Spleen (tissue), 11 donors: ENCODE measurements at regions not wholly inside any gene's neighbourhood (a gene's known extent, or its start where the extent isn't known, plus 50 kb on each side); places are given as distances from the start of the nearest gene placed in this dataset.

Source experiments
- DNase-seq: peaks from one replicate; pipeline ENCODE4 v3.0.0-alpha.2; 2020
- H3K27ac ChIP-seq, 8 donors: fragments of 200-600 bp; sonication (generic) in 7 of 8; 1 replicate in 4 of 8; 2 replicates in 4 of 8; pipeline versions ENCODE4 v1.5.0 to v1.8.0; 2016 to 2021; ENCODE audit warnings: inconsistent platforms in 4 of 8, mild to moderate bottlenecking in 4 of 8, moderate library complexity in 1 of 8
- H3K27me3 ChIP-seq, 7 donors: fragments of 200-600 bp; sonication (generic) in 6 of 7; replicated peaks in 1 of 7; 1 replicate in 4 of 7; 2 replicates in 3 of 7; pipeline versions ENCODE4 v1.5.0 to v1.8.0; 2016 to 2021; ENCODE audit warnings: inconsistent platforms in 3 of 7, mild to moderate bottlenecking in 1 of 7
- H3K36me3 ChIP-seq, 6 donors: fragments of 200-600 bp; sonication (generic) in 5 of 6; 1 replicate in 4 of 6; 2 replicates in 2 of 6; pipeline versions ENCODE4 v1.5.0 to v1.8.0; 2016 to 2021; ENCODE audit warnings: inconsistent platforms in 2 of 6
- H3K4me1 ChIP-seq, 6 donors: fragments of 200-600 bp; sonication (generic) in 5 of 6; 1 replicate in 3 of 6; 2 replicates in 3 of 6; pipeline versions ENCODE4 v1.5.0 to v1.8.0; 2016 to 2021; ENCODE audit warnings: inconsistent platforms in 3 of 6
- H3K4me3 ChIP-seq, 8 donors: fragments of 200-600 bp; sonication (generic) in 7 of 8; 1 replicate in 4 of 8; 2 replicates in 4 of 8; pipeline versions ENCODE4 v1.5.0 to v1.8.0; 2016 to 2021; ENCODE audit warnings: inconsistent platforms in 4 of 8, mild to moderate bottlenecking in 4 of 8, moderate library complexity in 2 of 8
- H3K9me3 ChIP-seq, 8 donors: fragments of 200-600 bp; sonication (generic) in 7 of 8; 1 replicate in 4 of 8; 2 replicates in 4 of 8; pipeline versions ENCODE4 v1.5.0 to v1.8.0; 2016 to 2021; ENCODE audit warnings: inconsistent platforms in 4 of 8
- POLR2A ChIP-seq, 3 donors: fragments of 450-650 bp; IDR thresholded peaks; one replicate each; pipeline ENCODE4 v1.5.1; 2017; ENCODE audit warnings: antibody characterized with exemption in 3 of 3, mild to moderate bottlenecking in 1 of 3
- POLR2AphosphoS5 ChIP-seq, 3 donors: sonication (generic); formaldehyde crosslinking; IDR thresholded peaks; one replicate each; pipeline ENCODE4 v1.5.1; 2017; ENCODE audit warnings: antibody characterized with exemption in 3 of 3
- WGBS, 5 donors: extraction: QIAGEN DNeasy Blood & Tissue Kit in 3 of 5; methylation state at CpG; one replicate each; pipeline versions ENCODE4 v1.1.5 to v1.1.7; 2013 to 2018; 5-methylcytosine and 5-hydroxymethylcytosine counted together
- intact Hi-C: fragments of 100-400 bp; cut with DNase I; formaldehyde crosslinking; loops from one replicate; pipeline ENCODE4 v1.15.0; 2023; ENCODE audit warnings: low total_unique reads
- TF ChIP-seq, protein P1 (sequence below), 11 experiments: fragments of 200-600 bp in 7 of 11; fragments of 450-650 bp in 4 of 11; sonication (generic) in 4 of 11; IDR thresholded peaks in 8 of 11; conservative IDR thresholded peaks in 3 of 11; 1 replicate in 7 of 11; 2 replicates in 4 of 11; pipeline versions ENCODE4 v1.4.0 to v1.8.0; 2016 to 2021; ENCODE audit warnings: antibody characterized with exemption in 11 of 11, inconsistent platforms in 4 of 11, mild to moderate bottlenecking in 1 of 11
- donor health status: healthy with polysubstance abuse.
- donor health status: DM: no; HTN: no; CAD: no; lungs with moderate emphysema.
- donor health status: DM: no; HTN: no; CAD: no.
- donor health status: Bipolar disorder and iron deficiency.
- donor health status: healthy.
- donor health status: DM: no; HTN: no; CAD: no.
- donor health status: DM: yes; HTN: yes; CAD: no.

DNA sequence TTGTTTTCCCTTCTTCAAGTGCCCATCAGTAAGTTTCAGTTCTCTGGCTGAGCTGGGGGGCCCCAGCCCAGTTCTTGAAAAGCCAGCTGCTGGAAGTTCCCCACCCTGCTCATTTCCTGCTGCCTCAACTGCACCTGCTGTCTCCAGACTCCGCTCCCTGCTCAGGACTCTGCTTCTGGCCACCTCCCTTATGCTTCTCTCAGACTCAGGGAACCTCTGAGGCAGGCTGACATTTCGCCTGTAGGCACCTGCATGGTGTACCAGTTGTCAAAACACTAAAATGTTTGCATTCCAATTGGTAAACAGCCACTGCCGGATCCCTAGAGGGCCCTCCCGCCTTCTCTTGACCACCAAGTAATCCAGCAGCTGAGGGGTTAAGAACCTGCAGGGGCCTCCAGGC lies 136.5 kb upstream of the VRK1 start:
- TF ChIP-seq, protein P1, sequence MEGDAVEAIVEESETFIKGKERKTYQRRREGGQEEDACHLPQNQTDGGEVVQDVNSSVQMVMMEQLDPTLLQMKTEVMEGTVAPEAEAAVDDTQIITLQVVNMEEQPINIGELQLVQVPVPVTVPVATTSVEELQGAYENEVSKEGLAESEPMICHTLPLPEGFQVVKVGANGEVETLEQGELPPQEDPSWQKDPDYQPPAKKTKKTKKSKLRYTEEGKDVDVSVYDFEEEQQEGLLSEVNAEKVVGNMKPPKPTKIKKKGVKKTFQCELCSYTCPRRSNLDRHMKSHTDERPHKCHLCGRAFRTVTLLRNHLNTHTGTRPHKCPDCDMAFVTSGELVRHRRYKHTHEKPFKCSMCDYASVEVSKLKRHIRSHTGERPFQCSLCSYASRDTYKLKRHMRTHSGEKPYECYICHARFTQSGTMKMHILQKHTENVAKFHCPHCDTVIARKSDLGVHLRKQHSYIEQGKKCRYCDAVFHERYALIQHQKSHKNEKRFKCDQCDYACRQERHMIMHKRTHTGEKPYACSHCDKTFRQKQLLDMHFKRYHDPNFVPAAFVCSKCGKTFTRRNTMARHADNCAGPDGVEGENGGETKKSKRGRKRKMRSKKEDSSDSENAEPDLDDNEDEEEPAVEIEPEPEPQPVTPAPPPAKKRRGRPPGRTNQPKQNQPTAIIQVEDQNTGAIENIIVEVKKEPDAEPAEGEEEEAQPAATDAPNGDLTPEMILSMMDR (IDR thresholded peaks at IDR 0.05 in 8 of 11, conservative IDR thresholded peaks at IDR 0.05 in 3 of 11), result no peak
- TF ChIP-seq POLR2A (IDR thresholded peaks at IDR 0.05) (no peak), POLR2AphosphoS5 (IDR thresholded peaks at IDR 0.05) (no peak)
- intact Hi-C loops, result no loop called here
- H3K4me1 ChIP-seq, result no peaks in the 10 kb centered on the region
- H3K27me3 ChIP-seq, result peaks cover 0 to 18% (median 0%) of the 10 kb centered on the region in 7 donors
- WGBS, 5 donors, result 62 to 84% (median 75%) methylated on average over 4 of the region's 4 CpGs
- DNase-seq, result no peak
- H3K4me3 ChIP-seq, result no peak overlapping the region
- H3K36me3 ChIP-seq, result no peaks in the 10 kb centered on the region
- peaks cover 2 to 27% (median 22%) of the 10 kb centered on the region in 8 donors for H3K9me3 ChIP-seq
- no peak overlapping the region for H3K27ac ChIP-seq

- Histone ChIP-seq H3K9me3 (peaks cover 2 to 20% (median 14%) of the 10 kb centered on the region in 8 donors), H3K36me3 (no peaks in the 10 kb centered on the region), H3K27me3 (peaks cover 0 to 18% (median 0%) of the 10 kb centered on the region in 7 donors), H3K4me3 (no peak overlapping the region), H3K4me1 (no peaks in the 10 kb centered on the region), H3K27ac (no peak overlapping the region)
- TF ChIP-seq POLR2A (IDR thresholded peaks at IDR 0.05) (no peak), POLR2AphosphoS5 (IDR thresholded peaks at IDR 0.05) (no peak)
- TF ChIP-seq, protein P1 (IDR thresholded peaks at IDR 0.05 in 8 of 11, conservative IDR thresholded peaks at IDR 0.05 in 3 of 11), result no peak
- intact Hi-C loops, result no loop called here
- DNase-seq, result no peak
These were observed 135.8 kb upstream of the VRK1 start for GRCh38 chr14:96661244-96661969.

DNA sequence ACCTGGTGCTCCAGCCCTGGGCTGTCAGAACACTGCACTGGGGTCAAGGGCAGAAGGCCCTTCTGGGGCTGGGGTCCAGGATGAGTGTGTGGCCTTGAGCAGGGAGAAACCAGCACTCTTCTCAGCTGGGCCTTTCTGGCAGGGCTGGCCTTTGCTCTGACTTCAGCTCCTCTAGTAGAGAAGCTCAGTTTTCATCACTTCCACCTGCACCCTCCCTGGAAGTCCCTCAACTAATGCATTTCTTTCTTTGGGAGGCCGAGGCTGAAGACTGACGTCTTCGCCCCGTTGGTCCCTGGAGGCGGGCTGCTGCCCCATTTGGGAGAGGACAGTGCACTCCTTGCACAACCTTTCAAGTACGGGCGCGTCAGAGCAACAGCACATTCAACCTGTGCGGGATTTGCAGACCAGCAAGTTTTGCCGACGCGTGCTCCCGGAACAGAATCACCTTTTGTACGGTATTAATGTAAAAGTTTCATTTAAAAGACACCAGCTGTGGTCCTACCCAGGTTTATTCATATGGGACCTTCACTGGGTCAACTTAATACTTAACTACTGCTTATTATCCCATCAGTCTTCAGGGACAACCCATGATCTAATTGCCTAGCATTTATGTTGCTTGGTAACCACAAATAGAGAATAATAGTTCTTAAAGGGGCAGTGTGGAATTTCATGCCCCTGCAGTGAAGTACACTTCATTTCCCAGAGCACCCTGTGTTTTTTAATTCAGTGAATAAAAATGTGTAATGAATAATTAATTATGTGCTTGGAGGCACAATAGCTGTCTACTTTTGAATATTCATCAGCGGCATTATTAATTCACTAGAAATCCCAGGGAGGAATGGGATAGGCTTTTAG lies 134.8 kb upstream of the VRK1 start:
- intact Hi-C loops, result no loop called here
- peaks cover 0 to 10% (median 5%) of the 10 kb centered on the region in 8 donors for H3K9me3 ChIP-seq
- no peak overlapping the region for H3K27ac ChIP-seq
- no peaks in the 10 kb centered on the region for H3K36me3 ChIP-seq
- H3K4me1 ChIP-seq, result no peaks in the 10 kb centered on the region
- no peak for TF ChIP-seq POLR2AphosphoS5 (IDR thresholded peaks at IDR 0.05)
- no peak for TF ChIP-seq POLR2A (IDR thresholded peaks at IDR 0.05)
- TF ChIP-seq, protein P1 (IDR thresholded peaks at IDR 0.05 in 8 of 11, conservative IDR thresholded peaks at IDR 0.05 in 3 of 11), result no peak
- 80 to 86% (median 85%) methylated on average over 14 to 15 of the region's 15 CpGs for WGBS, 5 donors
- H3K4me3 ChIP-seq, result no peak overlapping the region
- H3K27me3 ChIP-seq, result peaks cover 0 to 21% (median 0%) of the 10 kb centered on the region in 7 donors
- no peak for DNase-seq

DNA sequence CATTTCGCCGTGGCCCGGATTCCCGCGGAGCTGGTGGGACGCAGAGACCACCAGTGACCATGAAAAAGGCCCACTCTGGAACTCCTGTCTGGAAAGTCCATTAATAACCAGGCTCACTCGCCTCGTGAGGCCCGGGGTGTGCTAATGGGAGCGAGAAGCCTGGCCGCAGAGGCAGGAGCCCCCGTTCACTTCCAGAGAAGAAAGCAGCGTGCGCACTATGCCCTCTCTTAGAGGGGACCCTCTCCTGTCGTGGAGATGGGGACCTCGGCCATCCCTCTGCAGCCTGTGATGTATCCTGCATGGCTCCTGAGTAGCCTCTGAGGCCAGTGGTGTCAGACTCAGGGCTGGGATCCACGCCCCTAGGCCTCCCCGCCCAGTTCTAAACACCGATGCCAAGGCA lies 134.1 kb upstream of the VRK1 start:
- 81 to 88% (median 84%) methylated on average over 19 of the region's 19 CpGs for WGBS, 5 donors
- H3K4me1 ChIP-seq, result no peaks in the 10 kb centered on the region
- no peaks in the 10 kb centered on the region for H3K36me3 ChIP-seq
- no peak for DNase-seq
- H3K27me3 ChIP-seq, result peaks cover 0 to 21% (median 0%) of the 10 kb centered on the region in 7 donors
- intact Hi-C loops, result no loop called here
- H3K27ac ChIP-seq, result no peak overlapping the region
- no peak overlapping the region for H3K4me3 ChIP-seq
- TF ChIP-seq POLR2A (IDR thresholded peaks at IDR 0.05) (no peak), POLR2AphosphoS5 (IDR thresholded peaks at IDR 0.05) (no peak)
- TF ChIP-seq, protein P1 (IDR thresholded peaks at IDR 0.05 in 8 of 11, conservative IDR thresholded peaks at IDR 0.05 in 3 of 11), result no peak
- peaks cover 0 to 3% (median 0%) of the 10 kb centered on the region in 8 donors for H3K9me3 ChIP-seq
